Skeletal muscle tissue (tissue), 3 donors: ENCODE measurements at regions not wholly inside any gene's neighbourhood (a gene's known extent, or its start where the extent isn't known, plus 50 kb on each side); places are given as distances from the start of the nearest gene placed in this dataset.

Experiments
- H3K27ac ChIP-seq: one replicate; pipeline ENCODE4 v1.7.0; 2013; ENCODE audit warnings: mild to moderate bottlenecking, low read depth, low read length, inconsistent platforms
- H3K27me3 ChIP-seq, 3 donors: one replicate each; pipeline ENCODE4 v1.7.0; 2013; ENCODE audit warnings: low read length in 3 of 3; ENCODE audit not compliant: control insufficient read depth in 3 of 3, insufficient read depth in 3 of 3
- H3K36me3 ChIP-seq, 3 donors: one replicate each; pipeline ENCODE4 v1.7.0; 2013; ENCODE audit warnings: low read length in 3 of 3; ENCODE audit not compliant: control insufficient read depth in 3 of 3, insufficient read depth in 3 of 3
- H3K4me1 ChIP-seq, 3 donors: one replicate each; pipeline ENCODE4 v1.7.0; 2013; ENCODE audit warnings: low read length in 3 of 3, mild to moderate bottlenecking in 3 of 3; ENCODE audit not compliant: control insufficient read depth in 3 of 3, insufficient read depth in 3 of 3
- H3K4me3 ChIP-seq, 3 donors: one replicate each; pipeline ENCODE4 v1.7.0; 2013; ENCODE audit warnings: low read length in 3 of 3
- H3K9ac ChIP-seq, 3 donors: one replicate each; pipeline ENCODE4 v1.7.0; 2013; ENCODE audit warnings: low read length in 3 of 3, mild to moderate bottlenecking in 3 of 3, moderate library complexity in 2 of 3, low read depth in 1 of 3
- H3K9me3 ChIP-seq, 3 donors: one replicate each; pipeline ENCODE4 v1.7.0; 2013; ENCODE audit warnings: low read length in 3 of 3; ENCODE audit not compliant: control insufficient read depth in 3 of 3
- donor health status: Osteomylitis.

GRCh38 chr3:31407665-31408064, 125.1 kb upstream of the STT3B start:
- Histone ChIP-seq H3K9me3 (no peaks in the 10 kb centered on the region), H3K4me1 (no peaks in the 10 kb centered on the region), H3K27me3 (no peaks in the 10 kb centered on the region), H3K27ac (no peak overlapping the region), H3K4me3 (no peak overlapping the region), H3K36me3 (no peaks in the 10 kb centered on the region), H3K9ac (no peak overlapping the region)

GRCh38 chr3:31408720-31409119, 124.0 kb upstream of the STT3B start:
- no peak overlapping the region for H3K27ac ChIP-seq
- H3K4me1 ChIP-seq, result no peaks in the 10 kb centered on the region
- H3K27me3 ChIP-seq, result no peaks in the 10 kb centered on the region
- H3K4me3 ChIP-seq, result no peak overlapping the region
- H3K9me3 ChIP-seq, result no peaks in the 10 kb centered on the region
- no peak overlapping the region for H3K9ac ChIP-seq
- no peaks in the 10 kb centered on the region for H3K36me3 ChIP-seq

DNA sequence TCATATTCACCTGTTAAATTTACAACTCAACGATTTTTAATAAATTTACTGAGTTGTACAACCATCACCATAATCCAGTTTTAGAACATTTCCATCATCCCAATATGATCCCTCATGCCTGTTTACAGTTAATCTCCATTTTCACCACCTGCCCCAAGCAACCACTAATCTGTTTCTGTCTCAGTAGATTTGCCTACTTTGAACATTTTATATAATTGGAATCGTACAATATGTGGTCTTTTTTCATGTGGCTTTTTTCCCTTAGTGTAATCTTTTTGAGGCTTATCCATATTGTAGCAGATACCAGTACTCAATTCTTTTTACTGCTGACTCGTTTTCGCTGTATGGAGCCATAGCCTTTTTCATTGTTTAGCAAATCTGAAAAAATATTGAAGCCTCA, 123.3 kb upstream of the STT3B start:
- no peak overlapping the region for H3K4me3 ChIP-seq
- H3K9me3 ChIP-seq, result no peaks in the 10 kb centered on the region
- H3K36me3 ChIP-seq, result no peaks in the 10 kb centered on the region
- no peak overlapping the region for H3K9ac ChIP-seq
- H3K27ac ChIP-seq, result no peak overlapping the region
- no peaks in the 10 kb centered on the region for H3K4me1 ChIP-seq
- no peaks in the 10 kb centered on the region for H3K27me3 ChIP-seq

GRCh38 chr3:31409866-31410265, 122.9 kb upstream of the STT3B start:
- Histone ChIP-seq H3K27me3 (no peaks in the 10 kb centered on the region), H3K36me3 (no peaks in the 10 kb centered on the region), H3K9ac (no peak overlapping the region), H3K4me3 (no peak overlapping the region), H3K9me3 (no peaks in the 10 kb centered on the region), H3K4me1 (no peaks in the 10 kb centered on the region), H3K27ac (no peak overlapping the region)

DNA sequence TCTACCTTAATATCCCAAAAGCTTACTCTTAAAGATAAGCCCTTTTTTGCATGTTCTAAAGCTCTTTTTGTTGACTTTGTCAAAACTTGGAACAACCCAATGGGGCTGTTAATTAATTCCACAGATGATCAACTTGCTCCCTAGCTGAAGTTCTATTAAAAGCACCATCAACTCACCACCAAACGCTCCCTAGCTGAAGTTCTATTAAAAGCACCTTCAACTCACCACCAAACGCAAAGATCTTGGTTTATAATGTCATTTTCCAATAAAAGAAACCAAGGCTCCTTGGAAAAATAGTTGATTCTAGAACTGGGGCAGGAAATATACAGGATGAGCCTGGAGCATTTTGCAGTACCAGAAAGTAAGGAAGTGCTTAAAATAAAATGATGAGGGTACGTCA, 122.3 kb upstream of the STT3B start:
- Histone ChIP-seq H3K27ac (no peak overlapping the region), H3K36me3 (no peaks in the 10 kb centered on the region), H3K9me3 (no peaks in the 10 kb centered on the region), H3K4me3 (no peak overlapping the region), H3K4me1 (no peaks in the 10 kb centered on the region), H3K27me3 (no peaks in the 10 kb centered on the region), H3K9ac (no peak overlapping the region)

- H3K4me3 ChIP-seq, result no peak overlapping the region
- H3K4me1 ChIP-seq, result no peaks in the 10 kb centered on the region
- H3K9ac ChIP-seq, result no peak overlapping the region
- no peaks in the 10 kb centered on the region for H3K27me3 ChIP-seq
- no peaks in the 10 kb centered on the region for H3K36me3 ChIP-seq
- no peak overlapping the region for H3K27ac ChIP-seq
- no peaks in the 10 kb centered on the region for H3K9me3 ChIP-seq
Measured at GRCh38 chr3:31412832-31413231, 119.9 kb upstream of the STT3B start.

DNA sequence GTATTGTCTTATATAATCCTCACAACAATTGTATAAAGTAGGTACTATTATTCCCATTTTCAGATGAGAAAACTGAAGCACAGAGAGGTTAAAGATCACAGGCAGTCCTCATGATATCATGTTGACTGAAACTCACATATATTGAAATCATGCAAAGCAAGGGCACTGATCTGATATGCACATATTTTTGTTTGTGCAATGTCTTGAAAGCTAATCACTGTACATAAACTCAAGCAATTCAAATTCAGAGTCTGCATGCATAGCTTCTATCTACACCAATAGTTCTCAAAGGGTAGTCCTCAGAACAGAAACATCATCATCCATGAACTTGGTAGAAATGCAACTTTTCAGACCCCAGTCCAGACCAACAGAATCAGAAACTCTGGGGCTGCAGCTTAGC, 119.2 kb upstream of the STT3B start:
- Histone ChIP-seq H3K27ac (no peak overlapping the region), H3K4me1 (no peaks in the 10 kb centered on the region), H3K9me3 (no peaks in the 10 kb centered on the region), H3K27me3 (no peaks in the 10 kb centered on the region), H3K9ac (no peak overlapping the region), H3K4me3 (no peak overlapping the region), H3K36me3 (no peaks in the 10 kb centered on the region)

GRCh38 chr3:31416980-31417379, 115.7 kb upstream of the STT3B start:
- no peak overlapping the region for H3K27ac ChIP-seq
- H3K36me3 ChIP-seq, result no peaks in the 10 kb centered on the region
- H3K4me3 ChIP-seq, result no peak overlapping the region
- no peaks in the 10 kb centered on the region for H3K27me3 ChIP-seq
- H3K9ac ChIP-seq, result no peak overlapping the region
- H3K4me1 ChIP-seq, result no peaks in the 10 kb centered on the region
- no peaks in the 10 kb centered on the region for H3K9me3 ChIP-seq

- Histone ChIP-seq H3K27ac (no peak overlapping the region), H3K9me3 (no peaks in the 10 kb centered on the region), H3K27me3 (no peaks in the 10 kb centered on the region), H3K36me3 (no peaks in the 10 kb centered on the region), H3K4me3 (no peak overlapping the region), H3K9ac (no peak overlapping the region), H3K4me1 (no peaks in the 10 kb centered on the region)
Measured at GRCh38 chr3:31417486-31417885, 115.2 kb upstream of the STT3B start.

DNA sequence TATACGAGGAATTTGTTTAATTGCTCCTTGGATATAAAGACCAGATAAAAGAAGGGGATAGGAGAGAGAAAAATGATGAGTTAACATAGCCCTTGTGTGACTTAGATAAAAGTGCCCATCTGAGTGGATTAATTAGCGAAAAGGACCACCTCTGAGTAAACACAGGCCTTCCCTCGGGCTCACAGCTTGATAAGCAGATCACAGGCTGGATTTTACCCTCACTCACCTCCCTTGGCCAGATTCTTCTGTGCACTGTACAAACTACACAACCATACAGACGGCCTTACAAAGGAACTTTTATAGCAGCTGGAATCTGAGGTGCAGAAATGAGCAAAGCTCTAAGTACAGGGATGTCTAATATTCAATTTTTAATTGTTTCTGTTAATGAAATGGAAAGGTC, 112.4 kb upstream of the STT3B start:
- no peaks in the 10 kb centered on the region for H3K27me3 ChIP-seq
- no peak overlapping the region for H3K9ac ChIP-seq
- H3K9me3 ChIP-seq, result no peaks in the 10 kb centered on the region
- no peaks in the 10 kb centered on the region for H3K4me1 ChIP-seq
- H3K36me3 ChIP-seq, result no peaks in the 10 kb centered on the region
- H3K4me3 ChIP-seq, result no peak overlapping the region
- H3K27ac ChIP-seq, result no peak overlapping the region
